ENCODE measurements at regions not wholly inside any gene's neighbourhood (a gene's known extent, or its start where the extent isn't known, plus 50 kb on each side); places are given as distances from the start of the nearest gene placed in this dataset.

DNA sequence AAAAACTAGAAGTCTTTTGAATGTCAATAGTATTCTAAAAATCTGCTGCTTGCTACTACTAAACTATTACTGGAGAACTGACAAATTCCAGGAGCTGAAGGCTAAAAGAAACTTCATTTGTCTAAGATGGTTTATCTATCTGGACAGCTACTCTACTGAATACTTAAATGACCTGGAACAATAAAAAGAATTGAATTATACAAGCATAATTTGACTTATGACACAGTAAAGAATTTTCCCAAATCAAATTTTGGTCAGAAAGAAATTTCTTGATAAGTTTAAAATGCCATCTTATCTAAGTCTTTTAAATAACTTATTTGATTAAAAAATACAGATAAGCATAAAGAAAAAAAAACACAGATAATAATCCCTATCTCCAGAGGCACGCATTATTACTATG is 80.2 kb upstream of the ITGA4 start:
- TF ChIP-seq ZFP3 (CRISPR knock-in tag; IDR thresholded peaks at IDR 0.05) (peak; percentile 61; the same call in 1 of the 2 replicates), ARNTL (CRISPR knock-in tag; IDR thresholded peaks at IDR 0.05; ENCODE audit: borderline replicate concordance, low read depth) (no peak), TOX (CRISPR knock-in tag; IDR thresholded peaks at IDR 0.05; ENCODE audit: borderline replicate concordance) (no peak)

All from SK-N-SH treated with all-trans-retinoic acid at 6 μM for 48 hours (cell line).